Urinary bladder (tissue), 3 donors: ENCODE measurements at regions not wholly inside any gene's neighbourhood (a gene's known extent, or its start where the extent isn't known, plus 50 kb on each side); places are given as distances from the start of the nearest gene placed in this dataset.
A peak's percentile ranks its signal among the peaks of the same experiment; 100 is the strongest.

Experiments used
- DNase-seq: peaks from one replicate; pipeline ENCODE4 v3.0.0-alpha.2; 2015; ENCODE audit errors: extremely low spot score
- H3K27ac ChIP-seq: one replicate; pipeline ENCODE4 v1.5.1; 2013; ENCODE audit warnings: low read depth, mild to moderate bottlenecking, moderate library complexity
- H3K36me3 ChIP-seq: one replicate; pipeline ENCODE4 v1.6.1; 2013; ENCODE audit warnings: mild to moderate bottlenecking, moderate library complexity; ENCODE audit not compliant: insufficient read depth
- H3K4me1 ChIP-seq: one replicate; pipeline ENCODE4 v1.6.1; 2013; ENCODE audit warnings: mild to moderate bottlenecking, moderate library complexity; ENCODE audit not compliant: insufficient read depth
- H3K4me3 ChIP-seq: one replicate; pipeline ENCODE4 v1.5.1; 2013; ENCODE audit warnings: low read depth, low read length
- WGBS: extraction: QIAGEN DNeasy Blood & Tissue Kit; methylation state at CpG from one replicate; pipeline ENCODE4 v1.1.7; 2013; 5-methylcytosine and 5-hydroxymethylcytosine counted together
- donor health status: healthy with polysubstance abuse.
- donor health status: healthy.

DNA sequence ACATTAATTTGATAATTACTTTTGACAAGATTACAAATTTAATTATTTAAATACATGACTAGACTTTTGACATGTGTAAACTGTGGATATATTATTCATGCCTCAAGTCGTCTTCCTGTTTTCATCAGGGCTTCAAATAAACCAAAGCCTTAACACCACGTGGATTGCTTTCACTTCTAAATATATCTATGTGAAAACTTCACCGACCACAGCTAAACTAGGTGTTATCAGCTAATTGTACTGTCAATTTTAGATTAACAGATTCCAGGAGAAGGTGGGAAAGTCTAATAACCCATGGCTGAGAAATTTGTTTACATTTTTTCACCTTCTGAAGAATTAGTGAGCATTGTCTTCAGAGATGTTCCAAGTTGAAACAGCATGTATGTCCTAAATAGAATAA is 494.7 kb upstream of the FAM98A start:
- Histone ChIP-seq H3K4me3 (no peak overlapping the region), H3K4me1 (no peaks in the 10 kb centered on the region), H3K27ac (no peak overlapping the region), H3K36me3 (no peaks in the 10 kb centered on the region)
- no peak for DNase-seq
- WGBS = 46% methylated on average over 3 of the region's 3 CpGs

DNA sequence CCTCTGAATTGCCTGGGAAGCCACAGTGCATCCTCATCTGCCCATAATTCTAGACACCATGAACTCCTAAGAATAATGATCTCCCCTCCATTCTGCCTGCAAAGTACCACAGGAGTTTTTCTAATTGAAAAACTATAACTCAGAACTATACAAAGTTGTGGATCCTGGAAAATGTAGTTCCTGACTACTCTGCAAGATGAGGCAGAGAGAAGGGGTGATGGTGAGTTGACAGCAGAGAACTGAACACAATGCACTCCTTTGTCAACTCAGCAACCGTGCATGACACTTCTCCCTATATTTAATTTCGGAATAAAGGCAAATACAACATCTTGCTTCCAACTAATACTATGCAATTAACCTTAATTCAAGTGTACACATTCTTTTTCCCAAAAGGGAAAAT is 471.1 kb upstream of the FAM98A start:
- Histone ChIP-seq H3K27ac (no peak overlapping the region), H3K4me1 (no peaks in the 10 kb centered on the region), H3K36me3 (no peaks in the 10 kb centered on the region), H3K4me3 (no peak overlapping the region)
- WGBS = 80% methylated on average over 2 of the region's 2 CpGs
- DNase-seq = no peak

DNA sequence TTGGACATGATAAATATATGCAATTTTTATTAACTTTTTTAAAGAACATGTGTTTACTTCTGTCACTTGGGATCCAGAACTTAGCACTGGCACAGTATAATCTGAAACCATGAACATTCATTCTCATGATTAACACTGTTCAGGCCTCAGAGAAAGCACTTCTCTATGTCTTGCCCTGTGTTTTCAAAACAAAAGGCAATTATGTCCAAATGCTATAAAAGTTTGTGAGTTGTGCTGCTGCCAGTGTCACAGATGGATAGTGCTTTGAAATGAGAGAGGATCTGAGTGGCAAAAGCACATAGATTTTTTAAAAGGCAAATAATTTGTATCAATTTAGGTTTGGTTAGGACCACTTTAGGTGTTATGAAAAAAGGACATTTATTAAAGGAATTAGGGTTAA is 470.5 kb upstream of the FAM98A start:
- DNase-seq = no peak
- no peaks in the 10 kb centered on the region for H3K36me3 ChIP-seq
- H3K27ac ChIP-seq = no peak overlapping the region
- no peak overlapping the region for H3K4me3 ChIP-seq
- no peaks in the 10 kb centered on the region for H3K4me1 ChIP-seq

DNA sequence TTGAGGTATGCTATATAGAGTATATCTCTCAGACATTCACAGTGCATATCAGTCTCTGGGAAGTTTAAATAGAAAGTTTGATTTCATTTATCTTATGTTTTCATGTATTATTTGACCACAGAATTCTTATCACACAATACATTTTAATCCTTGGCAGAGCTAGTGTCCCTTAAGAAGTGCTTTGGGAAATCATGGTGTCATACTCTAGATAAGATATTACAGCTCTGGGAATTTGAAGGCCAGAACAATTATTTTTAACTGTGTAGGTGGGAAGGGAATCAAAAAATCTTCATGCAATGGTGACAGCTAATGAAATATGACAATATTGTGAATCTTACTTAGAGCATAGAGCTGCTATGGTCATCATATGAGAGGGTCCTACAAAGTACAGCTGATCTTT is 451.3 kb upstream of the FAM98A start:
- no peak for DNase-seq
- H3K36me3 ChIP-seq = no peaks in the 10 kb centered on the region
- H3K4me1 ChIP-seq = no peaks in the 10 kb centered on the region
- H3K27ac ChIP-seq = no peak overlapping the region
- no peak overlapping the region for H3K4me3 ChIP-seq

DNA sequence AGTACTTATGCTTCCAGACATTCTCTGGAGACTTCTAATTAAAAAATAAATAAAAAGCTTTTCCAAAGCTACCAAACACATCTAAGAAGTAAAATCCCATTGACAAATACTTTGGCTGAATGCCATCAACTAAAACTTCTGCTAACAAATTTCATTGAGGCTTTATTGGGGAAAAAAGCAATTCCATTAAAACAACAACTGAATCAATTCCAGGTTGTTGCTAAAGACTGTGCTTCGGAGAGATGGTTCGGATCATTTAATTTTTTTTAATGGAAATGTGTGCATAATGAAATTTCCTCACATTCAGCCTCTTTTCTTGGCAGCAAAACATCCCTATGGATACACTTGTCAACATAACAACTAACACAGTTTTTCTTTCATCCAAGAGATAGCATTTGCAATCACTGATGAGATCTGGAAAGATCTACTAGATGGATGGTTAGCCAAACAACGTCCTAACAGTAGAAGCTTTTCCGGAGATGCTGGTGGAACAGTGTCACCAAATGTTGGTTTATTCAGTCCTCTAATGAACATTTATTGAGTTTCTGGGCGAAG is 446.1 kb upstream of the FAM98A start:
- no peak overlapping the region for H3K27ac ChIP-seq
- no peak for DNase-seq
- H3K36me3 ChIP-seq = no peaks in the 10 kb centered on the region
- H3K4me1 ChIP-seq = no peaks in the 10 kb centered on the region
- whole genome bisulfite sequencing = 58% methylated on average over 5 of the region's 5 CpGs
- no peak overlapping the region for H3K4me3 ChIP-seq

DNA sequence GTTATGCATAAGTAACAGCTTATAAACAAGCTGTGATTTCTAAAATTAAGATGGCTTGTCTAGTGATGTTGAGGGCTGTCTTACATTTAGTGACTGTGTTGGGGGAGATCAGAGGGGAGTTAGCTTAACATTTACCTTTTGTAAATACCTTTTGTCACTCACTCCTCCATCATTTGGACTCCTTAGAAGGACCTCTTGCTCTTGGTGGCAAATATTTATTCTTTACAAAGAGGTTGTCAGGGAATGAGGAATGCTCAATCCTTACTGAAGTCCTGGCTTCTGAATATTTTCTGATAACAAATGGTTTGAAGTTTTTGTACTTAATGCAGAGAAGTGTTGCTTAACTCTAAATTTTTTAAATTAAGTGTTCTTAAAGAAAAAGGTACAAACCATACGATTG is 438.8 kb upstream of the FAM98A start:
- peaks cover 2% of the 10 kb centered on the region for H3K36me3 ChIP-seq
- H3K4me1 ChIP-seq = no peaks in the 10 kb centered on the region
- no peak overlapping the region for H3K4me3 ChIP-seq
- H3K27ac ChIP-seq = no peak overlapping the region
- no peak for DNase-seq
- WGBS = 90% methylated on average over 1 of the region's 1 CpG

DNA sequence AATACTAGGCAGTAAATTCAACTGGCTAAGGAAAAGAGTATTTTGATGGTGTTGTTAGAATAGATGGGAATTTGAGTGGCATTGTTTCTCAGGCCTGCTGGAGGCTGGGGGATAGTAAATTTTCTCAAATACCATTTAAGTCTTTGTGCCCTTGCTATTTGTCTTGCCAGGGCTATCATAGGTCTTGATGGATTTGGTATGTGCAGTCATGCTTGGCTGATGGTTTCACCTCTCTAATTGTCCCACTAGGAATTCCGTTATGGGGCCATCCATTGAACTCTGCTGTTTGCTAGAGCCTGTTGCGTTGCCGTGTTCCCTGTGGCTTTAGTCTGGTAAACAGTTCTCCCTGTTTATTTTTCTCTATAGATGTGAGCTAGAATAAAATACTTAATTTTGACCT is 438.1 kb upstream of the FAM98A start:
- DNase-seq = no peak
- H3K4me1 ChIP-seq = no peaks in the 10 kb centered on the region
- 72% methylated on average over 3 of the region's 3 CpGs for WGBS
- H3K27ac ChIP-seq = no peak overlapping the region
- H3K36me3 ChIP-seq = peaks cover 2% of the 10 kb centered on the region
- no peak overlapping the region for H3K4me3 ChIP-seq

DNA sequence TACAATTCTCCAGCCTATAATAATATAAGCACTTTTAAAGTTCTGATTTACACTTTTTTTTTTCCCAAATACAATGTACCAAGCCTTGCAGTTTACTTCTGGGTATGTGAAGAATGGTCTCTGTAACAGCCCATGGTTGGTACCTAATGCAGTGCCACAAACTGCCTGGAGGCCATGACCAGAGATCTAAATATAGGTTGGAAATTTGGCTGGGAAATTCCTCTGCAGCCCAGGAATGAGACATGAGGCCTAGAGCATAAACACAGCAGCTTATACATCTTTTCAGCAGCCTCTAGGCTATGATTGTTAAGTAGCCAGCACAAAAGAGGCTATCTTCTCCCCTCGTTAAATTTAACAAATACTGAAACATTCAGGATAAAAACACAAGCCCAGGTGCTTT is 432.0 kb upstream of the FAM98A start:
- H3K4me1 ChIP-seq = no peaks in the 10 kb centered on the region
- WGBS = 22% methylated on average over 1 of the region's 1 CpG
- H3K27ac ChIP-seq = no peak overlapping the region
- no peaks in the 10 kb centered on the region for H3K36me3 ChIP-seq
- H3K4me3 ChIP-seq = no peak overlapping the region
- DNase-seq = no peak

DNA sequence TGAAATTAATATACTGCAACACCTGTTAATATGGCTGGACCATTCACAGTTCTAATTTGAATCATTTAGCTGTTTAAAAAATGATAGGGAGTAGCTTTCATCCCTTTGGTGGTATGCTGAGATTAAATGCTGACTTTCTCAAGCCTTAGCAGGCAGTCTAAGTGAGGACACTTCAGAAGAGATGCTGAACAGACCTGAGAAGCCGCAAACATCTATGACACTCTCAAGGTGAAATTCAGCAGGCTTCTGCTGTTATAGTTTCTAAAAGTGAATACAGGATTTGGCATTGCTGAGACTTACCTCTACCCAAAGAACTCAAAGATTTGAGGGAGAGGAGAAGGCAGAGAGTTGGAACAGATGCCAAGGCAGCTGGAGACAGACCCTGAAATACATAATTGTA is 431.2 kb upstream of the FAM98A start:
- WGBS = 63% methylated on average over 1 of the region's 1 CpG
- no peak for DNase-seq
- Histone ChIP-seq H3K4me1 (no peaks in the 10 kb centered on the region), H3K4me3 (no peak overlapping the region), H3K27ac (no peak overlapping the region), H3K36me3 (no peaks in the 10 kb centered on the region)

DNA sequence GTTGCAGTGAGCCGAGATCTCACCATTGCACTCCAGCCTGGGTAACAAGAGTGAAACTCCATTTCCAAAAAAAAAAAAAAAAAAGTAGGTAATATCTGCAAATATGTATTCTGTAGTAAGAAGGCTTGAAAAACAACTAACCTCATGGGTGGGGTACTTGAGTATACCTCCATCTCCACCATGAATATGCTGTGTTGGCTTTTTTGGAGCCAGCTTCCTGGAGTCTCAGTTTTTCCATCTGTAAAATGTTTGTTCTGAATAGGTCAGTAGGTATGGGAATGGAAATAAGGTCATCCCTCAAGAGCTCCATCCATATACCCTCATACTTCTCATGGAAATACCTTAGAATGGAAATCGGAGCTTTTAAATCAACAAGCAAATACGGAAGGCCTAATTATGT is 430.0 kb upstream of the FAM98A start:
- WGBS = 86% methylated on average over 3 of the region's 3 CpGs
- no peak overlapping the region for H3K27ac ChIP-seq
- no peaks in the 10 kb centered on the region for H3K36me3 ChIP-seq
- no peak for DNase-seq
- H3K4me3 ChIP-seq = no peak overlapping the region
- no peaks in the 10 kb centered on the region for H3K4me1 ChIP-seq

DNA sequence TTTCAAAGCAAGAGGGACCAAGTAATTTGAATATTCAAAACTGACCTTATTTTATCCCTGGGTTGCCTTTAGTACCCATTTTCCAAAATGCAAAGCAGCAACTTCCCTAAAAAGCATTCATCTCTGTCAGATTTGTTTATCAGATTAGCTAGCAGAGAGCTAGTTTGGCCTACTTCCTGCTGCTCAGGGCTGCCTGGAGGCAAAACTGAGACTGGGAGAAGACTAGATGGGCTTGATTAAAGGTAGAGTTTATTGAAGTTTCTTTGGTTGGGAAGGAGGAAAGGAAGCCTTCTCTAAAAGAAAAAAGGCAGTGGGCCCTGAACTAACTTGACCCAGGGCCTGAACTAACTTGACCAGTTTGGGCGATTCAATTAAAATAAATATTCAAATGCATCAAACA is 426.1 kb upstream of the FAM98A start:
- no peak overlapping the region for H3K4me3 ChIP-seq
- no peak overlapping the region for H3K27ac ChIP-seq
- peak; percentile 2 for DNase-seq
- H3K4me1 ChIP-seq = no peaks in the 10 kb centered on the region
- H3K36me3 ChIP-seq = no peaks in the 10 kb centered on the region
- WGBS = 81% methylated on average over 1 of the region's 1 CpG

DNA sequence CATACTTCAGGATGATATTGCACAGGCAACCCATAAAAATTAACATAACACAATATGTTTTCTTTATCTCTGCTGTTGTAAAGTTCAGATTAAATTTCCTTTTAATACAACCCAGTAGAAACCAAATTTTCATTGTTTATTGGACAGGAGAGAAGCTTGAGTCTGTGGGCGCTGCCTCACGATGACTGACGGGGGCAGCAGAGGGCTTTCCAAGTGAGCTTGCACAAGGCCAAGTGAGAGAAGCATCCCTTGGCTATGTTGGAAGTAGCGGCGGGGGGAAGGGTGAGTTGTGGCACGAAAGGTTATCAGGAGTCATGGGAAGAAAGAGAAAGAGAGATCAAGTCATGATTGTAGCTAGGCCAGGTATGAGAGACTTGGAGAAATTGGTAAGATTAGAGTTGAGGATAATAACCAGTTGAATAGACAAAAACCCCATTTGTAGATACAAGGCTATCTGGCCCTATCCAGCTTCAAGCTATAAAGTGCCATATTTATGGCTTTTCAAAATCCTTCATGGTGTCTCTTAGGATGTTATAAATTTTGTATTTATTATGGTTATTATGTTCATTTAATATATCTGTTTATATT is 413.7 kb upstream of the FAM98A start:
- 5% methylated on average over 6 of the region's 6 CpGs for WGBS
- DNase-seq = peak; percentile 78
- H3K27ac ChIP-seq = no peak overlapping the region
- H3K36me3 ChIP-seq = no peaks in the 10 kb centered on the region
- no peaks in the 10 kb centered on the region for H3K4me1 ChIP-seq
- no peak overlapping the region for H3K4me3 ChIP-seq

DNA sequence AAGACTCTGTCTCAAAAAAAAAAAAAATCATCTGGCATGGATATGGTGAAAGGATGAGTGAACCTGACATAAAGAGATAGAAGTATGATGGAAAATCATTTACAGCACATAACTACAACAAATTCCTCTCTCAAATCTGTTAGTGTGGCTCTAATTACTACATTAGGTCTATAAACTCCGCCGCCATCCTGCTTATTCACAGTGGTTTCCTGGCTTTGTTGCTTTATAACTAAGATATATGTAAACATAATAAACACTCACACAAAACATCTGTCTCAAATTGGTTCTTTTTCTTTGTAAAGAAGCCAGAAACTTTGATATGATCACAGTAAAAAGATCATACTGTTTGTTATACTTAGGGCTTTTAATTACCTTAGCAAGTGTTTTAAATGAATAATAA is 412.6 kb upstream of the FAM98A start:
- 41% methylated on average over 2 of the region's 2 CpGs for WGBS
- H3K36me3 ChIP-seq = no peaks in the 10 kb centered on the region
- H3K27ac ChIP-seq = no peak overlapping the region
- no peak overlapping the region for H3K4me3 ChIP-seq
- no peaks in the 10 kb centered on the region for H3K4me1 ChIP-seq
- peak; percentile 17 for DNase-seq

DNA sequence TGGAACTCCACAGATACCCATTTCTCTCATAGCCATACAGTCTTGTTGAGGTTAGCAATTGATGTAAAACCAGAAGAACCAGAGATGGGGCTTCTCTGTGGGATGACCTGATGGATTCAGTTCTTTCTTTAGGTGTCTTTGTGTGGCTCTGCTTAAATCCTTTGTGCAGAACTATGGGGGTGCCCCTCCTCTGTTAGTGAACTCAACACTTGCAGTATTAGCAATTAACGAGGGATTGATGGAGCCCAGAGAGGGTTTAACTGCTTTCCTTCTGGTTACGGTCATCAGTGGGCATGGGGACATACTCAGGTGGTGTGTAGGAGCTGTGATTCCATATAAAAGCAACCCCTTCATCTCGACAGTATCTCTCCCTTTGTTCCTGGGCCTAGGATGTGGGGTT is 406.8 kb upstream of the FAM98A start:
- H3K4me3 ChIP-seq = no peak overlapping the region
- no peaks in the 10 kb centered on the region for H3K4me1 ChIP-seq
- no peak overlapping the region for H3K27ac ChIP-seq
- DNase-seq = no peak
- H3K36me3 ChIP-seq = no peaks in the 10 kb centered on the region
- WGBS = 94% methylated on average over 3 of the region's 3 CpGs

DNA sequence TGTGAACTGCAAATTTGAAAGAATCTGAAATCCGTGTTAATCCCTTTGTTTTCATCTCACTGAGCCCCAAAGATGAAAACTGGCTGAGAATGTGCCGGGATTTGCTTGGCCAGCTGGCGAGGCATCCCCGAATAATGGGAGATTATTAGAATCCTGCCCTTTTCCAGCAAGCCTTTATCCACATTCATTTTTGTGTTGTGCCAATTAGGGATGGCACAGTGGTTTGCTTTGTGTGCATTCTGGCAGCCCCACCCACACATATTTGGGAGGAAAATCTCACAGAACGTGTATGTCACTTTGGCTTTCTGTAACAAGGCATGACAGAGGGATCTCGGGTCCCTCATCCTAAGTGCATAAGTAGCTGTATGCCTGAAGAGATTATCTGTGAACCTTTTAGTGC is 405.8 kb upstream of the FAM98A start:
- DNase-seq = no peak
- H3K4me3 ChIP-seq = no peak overlapping the region
- H3K27ac ChIP-seq = no peak overlapping the region
- no peaks in the 10 kb centered on the region for H3K36me3 ChIP-seq
- WGBS = 61% methylated on average over 6 of the region's 6 CpGs
- H3K4me1 ChIP-seq = no peaks in the 10 kb centered on the region
